ENCODE measurements at regions not wholly inside any gene's neighbourhood (a gene's known extent, or its start where the extent isn't known, plus 50 kb on each side); places are given as distances from the start of the nearest gene placed in this dataset.
"Not testable (repeated sequence)": the region's sequence is repeated elsewhere in the genome, so short reads cannot be mapped to it uniquely, and the experiment has no call there.

GRCh38 chr13:84588023-84588422 is 705.7 kb upstream of the SLITRK1 start:
- DNase-seq (ENCODE audit: low read depth, low spot score) (no peak), ATAC-seq (no peak)
- Histone ChIP-seq H3K4me1 (ENCODE audit: control insufficient read depth in 1 of 2, insufficient read depth in 2 of 2, low read length in 2 of 2) (no peaks in the 10 kb centered on the region), H3K4me3 (replicated peaks in 1 of 2; ENCODE audit: low read depth in 1 of 2, low read length in 2 of 2) (no peak overlapping the region), H3K4me2 (ENCODE audit: low read length) (no peak overlapping the region), H3K79me2 (ENCODE audit: insufficient read depth, low read length) (no peaks in the 10 kb centered on the region), H3K36me3 (ENCODE audit: control insufficient read depth in 1 of 2, insufficient read depth in 2 of 2, low read length in 2 of 2) (no peaks in the 10 kb centered on the region), H2AFZ (ENCODE audit: low read depth, low read length, poor library complexity, severe bottlenecking) (no peak overlapping the region), H3K27ac (ENCODE audit: low read depth, low read length) (no peak overlapping the region), H3K9me3 (ENCODE audit: control insufficient read depth in 1 of 2, insufficient read depth in 1 of 2, low read depth in 1 of 2, low read length in 2 of 2) (no peaks in the 10 kb centered on the region), H4K20me1 (ENCODE audit: insufficient read depth) (no peaks in the 10 kb centered on the region), H3K9ac (ENCODE audit: low read length) (no peak overlapping the region), H3K27me3 (ENCODE audit: insufficient read depth, low read length) (no peaks in the 10 kb centered on the region), H3K9me2 (ENCODE audit: insufficient read depth) (no peaks in the 10 kb centered on the region)
- ChIA-PET RAD21 (ENCODE audit: low non-redundant PET in 1 of 2, low total read pairs in 2 of 2, uncharacterized antibody in 2 of 2, unreplicated experiment in 2 of 2) (no interaction called here), CTCF (no interaction called here), POLR2A (no interaction called here)
- no TSS peak for BruUV-seq (replicated peaks)
- intact Hi-C loops (cut with micrococcal nuclease), result no loop called here
- TF ChIP-seq SP1 (IDR thresholded peaks at IDR 0.05; ENCODE audit: low read depth), result no peak
- no peak for TF ChIP-seq REST (IDR thresholded peaks at IDR 0.05; ENCODE audit: low read depth)
- no peak for TF ChIP-seq CTCF (IDR thresholded peaks at IDR 0.05 in 2 of 3, conservative IDR thresholded peaks at IDR 0.05 in 1 of 3; ENCODE audit: borderline replicate concordance in 1 of 3, insufficient read depth in 1 of 3, low read depth in 2 of 3, low read length in 2 of 3)
- TF ChIP-seq ZFX (IDR thresholded peaks at IDR 0.05), result no peak
- no peak for TF ChIP-seq POLR2A (IDR thresholded peaks at IDR 0.05; ENCODE audit: borderline replicate concordance, extremely low read depth, insufficient read depth, insufficient read length)

GRCh38 chr13:84579901-84580300 is 697.6 kb upstream of the SLITRK1 start:
- intact Hi-C loops (cut with micrococcal nuclease); CTCF ChIA-PET; H3K79me2 ChIP-seq (ENCODE audit: insufficient read depth, low read length); H3K4me1 ChIP-seq (ENCODE audit: control insufficient read depth in 1 of 2, insufficient read depth in 2 of 2, low read length in 2 of 2); H3K4me2 ChIP-seq (ENCODE audit: low read length); H3K9ac ChIP-seq (ENCODE audit: low read length); H4K20me1 ChIP-seq (ENCODE audit: insufficient read depth); H3K4me3 ChIP-seq (replicated peaks in 1 of 2; ENCODE audit: low read depth in 1 of 2, low read length in 2 of 2); H3K9me3 ChIP-seq (ENCODE audit: control insufficient read depth in 1 of 2, insufficient read depth in 1 of 2, low read depth in 1 of 2, low read length in 2 of 2); H3K36me3 ChIP-seq (ENCODE audit: control insufficient read depth in 1 of 2, insufficient read depth in 2 of 2, low read length in 2 of 2); H3K27ac ChIP-seq (ENCODE audit: low read depth, low read length); H3K27me3 ChIP-seq (ENCODE audit: insufficient read depth, low read length); RAD21 ChIA-PET (ENCODE audit: low non-redundant PET in 1 of 2, low total read pairs in 2 of 2, uncharacterized antibody in 2 of 2, unreplicated experiment in 2 of 2); BruUV-seq (replicated peaks); POLR2A ChIA-PET; H2AFZ ChIP-seq (ENCODE audit: low read depth, low read length, poor library complexity, severe bottlenecking); H3K9me2 ChIP-seq (ENCODE audit: insufficient read depth); DNase-seq (ENCODE audit: low read depth, low spot score); ATAC-seq: not testable (repeated sequence)

All from HCT116 (cell line).